NCI-H2171 (cell line): ENCODE measurements at regions not wholly inside any gene's neighbourhood (a gene's known extent, or its start where the extent isn't known, plus 50 kb on each side); places are given as distances from the start of the nearest gene placed in this dataset.
A peak's percentile ranks its signal among the peaks of the same experiment; 100 is the strongest.
"Not testable (repeated sequence)": the region's sequence is repeated elsewhere in the genome, so short reads cannot be mapped to it uniquely, and the experiment has no call there.

ENCODE experiments used
- DNase-seq: peaks from one replicate; lab custom pipeline; 2025; lab: John Stamatoyannopoulos, UW

DNA sequence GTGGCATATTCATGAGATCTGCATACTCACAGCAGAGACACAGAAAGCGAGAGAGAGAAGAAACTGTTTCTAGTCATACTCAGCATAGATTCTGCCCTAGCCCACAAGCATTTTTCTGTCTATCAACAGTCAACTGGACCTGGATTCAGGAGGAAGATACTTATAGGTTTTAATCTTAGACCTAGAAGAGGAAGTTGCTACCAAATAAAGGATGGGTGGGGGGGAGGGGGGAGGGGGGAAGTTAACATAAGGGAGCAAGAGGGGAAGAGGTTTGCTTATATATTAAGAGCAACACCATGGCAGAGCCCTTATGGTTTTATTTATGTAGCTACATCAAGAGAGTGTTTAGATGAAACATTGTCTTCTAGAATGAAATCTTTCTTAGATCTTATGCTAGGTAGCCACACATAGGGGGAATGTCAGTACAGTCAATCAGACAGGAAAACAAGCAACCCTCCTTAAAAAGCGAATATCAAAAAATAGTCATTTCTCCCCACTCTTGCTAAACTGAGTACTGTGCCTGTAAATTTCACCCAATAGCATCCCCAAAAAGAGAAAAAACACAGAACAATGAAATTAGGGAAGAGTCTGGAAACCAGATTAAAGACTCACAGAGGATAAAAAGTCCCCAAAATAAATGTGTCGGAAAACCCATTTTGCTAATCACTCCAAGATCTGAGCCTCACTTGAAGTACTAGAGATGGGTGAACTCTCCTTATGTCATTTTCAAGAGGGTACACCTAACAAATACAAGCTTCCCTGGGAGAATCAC is 192.7 kb upstream of the NR4A3 start:
- DNase-seq: no peak

DNA sequence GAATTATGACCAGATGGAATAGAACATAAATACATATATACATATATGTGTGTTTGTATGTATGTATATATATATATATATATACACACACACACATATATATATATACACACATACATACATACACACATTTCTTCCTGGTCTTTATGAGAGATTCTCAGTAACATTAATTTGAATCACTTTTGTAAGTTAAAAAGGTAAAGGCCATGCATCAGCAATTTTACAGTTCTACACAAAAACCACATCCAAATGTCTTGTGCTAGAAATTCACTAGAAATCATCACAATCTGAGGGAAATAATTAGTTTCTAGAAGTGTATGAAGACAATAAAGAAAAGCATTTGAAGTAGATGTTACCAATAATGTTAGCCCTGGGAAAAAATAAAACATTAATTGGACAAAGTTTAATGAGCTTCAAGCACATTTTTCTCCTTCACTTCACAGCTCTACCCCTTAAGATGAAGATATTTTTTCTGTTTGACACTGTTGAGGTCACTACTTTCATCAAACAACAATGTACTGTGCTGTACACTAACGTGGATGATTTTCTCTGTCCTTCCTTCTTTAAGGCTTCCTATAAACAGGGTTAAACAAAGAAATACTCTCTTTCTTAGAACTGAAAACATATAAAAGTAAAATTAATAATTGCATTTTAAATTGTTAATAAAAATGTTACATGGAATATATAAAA is 189.2 kb upstream of the NR4A3 start:
- no peak for DNase-seq

DNA sequence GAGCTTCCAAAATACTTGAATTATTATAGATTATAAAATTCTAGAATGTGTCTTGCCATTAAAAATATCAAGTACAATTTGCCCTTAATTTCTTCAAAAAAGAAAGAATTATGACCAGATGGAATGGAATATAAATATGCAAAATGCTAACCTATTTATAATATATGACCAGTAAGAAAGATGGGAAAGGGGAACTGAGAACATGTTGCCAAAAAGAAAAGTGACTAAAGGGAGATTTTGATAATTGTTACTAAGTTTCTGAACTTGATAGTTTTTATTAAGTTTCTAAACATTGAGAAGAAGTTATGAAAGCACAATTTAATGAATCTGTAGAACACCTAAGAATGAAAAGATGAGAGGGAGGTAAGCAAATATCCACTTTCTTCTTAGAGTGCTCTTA is 188.4 kb upstream of the NR4A3 start:
- DNase-seq: no peak

DNA sequence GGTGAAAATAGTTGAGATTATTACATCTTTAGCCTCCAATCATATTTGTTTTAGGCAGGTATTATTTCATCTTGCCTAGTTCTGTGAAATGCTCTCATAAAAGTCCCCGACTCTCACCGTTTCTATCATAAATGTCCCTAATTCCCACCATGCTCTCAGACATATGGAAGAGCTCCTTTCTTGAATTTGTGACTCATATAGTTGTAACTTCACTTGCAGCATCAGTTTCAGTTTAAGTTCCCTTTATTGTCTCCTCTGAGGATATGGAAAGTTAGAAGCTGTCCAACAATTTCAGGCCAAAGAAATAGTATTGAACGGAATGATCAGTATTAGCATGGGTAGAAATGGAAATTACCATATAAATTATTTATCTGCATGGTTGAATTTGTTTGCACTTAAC is 187.5 kb upstream of the NR4A3 start:
- DNase-seq: no peak

DNA sequence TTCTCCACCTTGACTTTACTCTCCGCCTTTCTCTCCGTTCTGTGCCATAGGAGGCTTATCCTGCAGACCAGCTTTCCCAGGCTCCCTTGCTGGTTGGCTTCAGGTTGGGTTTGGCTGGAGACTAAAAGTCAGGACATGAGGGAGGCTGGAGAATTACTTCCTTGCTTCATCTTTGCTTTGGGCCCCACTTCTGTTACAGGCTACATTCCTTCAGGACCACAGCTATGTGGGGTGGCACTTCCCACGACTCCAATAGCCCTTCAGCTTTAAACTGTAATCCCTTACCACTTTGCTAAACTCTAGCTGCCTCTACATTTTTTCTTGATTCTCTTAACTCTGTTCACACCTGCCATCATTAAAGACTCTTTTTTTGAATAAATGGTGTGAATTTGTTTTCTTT is 186.7 kb upstream of the NR4A3 start:
- DNase-seq: no peak

DNA sequence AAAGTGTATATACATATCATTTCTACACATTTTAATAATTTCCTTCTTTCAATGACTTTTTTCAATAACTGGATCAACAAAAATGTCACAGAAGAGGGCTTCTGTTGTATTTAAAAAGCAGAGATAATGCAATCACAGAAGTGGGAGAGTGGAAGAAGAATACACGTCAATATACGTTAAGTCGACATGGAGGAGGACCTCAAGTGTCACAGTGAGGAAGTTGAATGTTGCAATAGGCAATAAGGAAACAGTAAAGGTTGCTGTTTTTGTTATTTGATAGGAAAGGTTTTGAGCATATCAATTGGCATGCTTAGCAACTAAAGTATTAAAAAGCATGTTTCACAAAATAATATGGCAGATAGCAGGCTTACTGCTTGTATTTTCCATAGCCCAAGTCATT is 184.0 kb upstream of the NR4A3 start:
- DNase-seq: no peak

DNA sequence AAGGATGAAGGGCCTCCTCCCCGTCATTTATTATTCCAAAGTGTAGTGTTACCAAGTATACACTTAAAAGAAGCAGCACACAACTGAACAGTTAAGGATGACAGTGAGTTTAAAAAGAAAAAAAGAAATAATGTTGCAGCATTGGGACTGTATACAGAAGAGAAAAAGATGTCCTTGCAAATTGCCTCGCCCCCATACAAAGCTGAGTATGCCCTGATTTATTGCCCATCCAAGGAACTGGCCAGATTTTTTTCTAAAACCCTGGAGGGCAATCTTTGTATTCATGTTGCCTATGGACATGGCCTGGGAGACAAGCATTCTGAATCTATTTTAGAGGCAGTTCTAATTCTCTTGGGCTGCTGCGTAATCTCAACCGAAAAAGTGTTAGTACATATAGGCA is 182.7 kb upstream of the NR4A3 start:
- no peak for DNase-seq

DNA sequence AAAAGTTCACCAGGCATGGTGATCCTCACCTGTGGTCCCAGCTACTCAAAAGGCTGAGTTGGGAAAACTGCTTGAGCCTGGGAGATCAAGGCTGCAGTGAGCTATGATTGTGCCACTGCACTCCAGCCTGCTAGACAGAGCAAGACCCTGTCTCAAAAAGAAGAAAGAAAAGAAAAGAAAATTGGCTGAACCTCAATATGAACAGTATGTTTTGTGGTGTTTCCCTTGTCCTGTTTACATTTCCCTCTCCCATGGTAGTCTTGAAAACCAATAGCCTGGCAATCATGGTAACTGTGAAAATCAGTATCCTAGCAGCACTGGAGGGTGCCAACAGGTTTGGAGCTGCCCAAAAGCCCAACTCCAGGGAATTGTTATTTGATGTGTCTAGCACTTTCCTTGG is 174.1 kb upstream of the NR4A3 start:
- no peak for DNase-seq

DNA sequence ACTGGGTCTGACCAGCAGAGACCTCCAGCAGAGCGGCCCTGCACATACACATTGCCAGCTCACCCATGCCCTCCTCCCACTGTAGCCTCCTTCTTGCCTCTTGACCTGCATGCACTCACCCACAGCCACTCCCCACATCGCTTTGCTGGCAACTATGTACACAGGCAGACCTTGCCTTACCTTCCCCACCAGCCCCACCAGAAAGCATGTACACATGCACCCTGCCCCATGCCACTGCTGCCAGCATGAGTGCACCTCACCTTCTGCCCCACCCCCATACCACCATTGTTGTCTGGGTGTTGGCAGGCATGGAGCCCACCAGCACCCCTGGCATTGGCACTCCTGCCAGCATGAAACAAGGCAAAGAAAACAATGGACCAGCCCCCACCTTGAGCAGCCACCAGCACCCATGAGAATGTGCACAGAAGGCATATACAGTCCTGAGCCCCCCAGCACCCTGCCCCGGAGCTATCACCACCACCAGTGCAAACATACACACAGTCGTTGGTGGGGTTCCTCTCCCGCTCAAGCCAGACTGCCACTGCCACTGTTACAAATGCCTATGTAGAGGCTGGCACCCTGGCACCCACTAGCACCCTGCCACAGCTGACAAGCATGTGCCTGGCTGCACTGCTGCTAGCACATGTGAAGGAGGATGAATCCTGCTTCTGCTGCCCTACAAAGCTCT is 171.4 kb upstream of the NR4A3 start:
- no peak for DNase-seq

DNA sequence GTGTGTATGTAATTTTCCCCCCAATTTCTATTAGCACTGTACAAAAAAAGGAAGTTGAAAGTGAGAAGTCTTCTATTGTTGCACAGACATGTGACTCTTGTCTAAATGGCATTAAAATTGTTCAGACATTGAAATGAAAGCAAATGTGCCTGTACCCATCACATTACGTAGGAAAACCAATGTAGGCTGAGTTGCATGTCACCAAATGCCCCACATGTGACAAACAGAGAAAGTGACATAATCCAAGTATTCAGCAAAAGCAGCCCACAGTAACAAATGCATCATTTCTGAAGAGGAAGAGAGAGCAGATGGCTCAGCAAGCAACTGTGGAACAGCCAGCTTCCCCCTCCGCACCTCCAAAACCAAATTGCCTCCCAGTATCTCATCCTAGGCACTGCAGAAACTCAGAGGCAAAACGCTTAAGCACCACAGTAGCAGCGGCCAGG is 161.5 kb upstream of the NR4A3 start:
- DNase-seq: no peak

DNA sequence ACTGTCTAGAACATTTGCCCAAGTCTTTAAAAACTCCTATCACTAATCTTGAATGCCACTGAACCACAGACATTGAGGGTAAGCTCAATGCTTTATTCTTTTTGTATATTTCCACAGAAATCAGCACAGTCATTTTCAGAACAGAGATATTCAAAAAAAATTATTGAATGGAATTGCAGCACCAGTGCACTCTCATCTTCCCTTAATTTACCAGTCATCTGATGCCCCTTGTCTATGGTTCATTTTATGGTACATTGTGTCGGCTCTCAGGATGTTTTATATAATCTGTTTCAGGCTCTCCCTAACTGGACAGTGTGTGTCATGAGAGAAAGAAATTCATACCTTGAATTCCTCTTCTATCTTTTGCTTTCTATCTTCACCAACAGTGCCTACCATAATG is 158.4 kb upstream of the NR4A3 start:
- no peak for DNase-seq

DNA sequence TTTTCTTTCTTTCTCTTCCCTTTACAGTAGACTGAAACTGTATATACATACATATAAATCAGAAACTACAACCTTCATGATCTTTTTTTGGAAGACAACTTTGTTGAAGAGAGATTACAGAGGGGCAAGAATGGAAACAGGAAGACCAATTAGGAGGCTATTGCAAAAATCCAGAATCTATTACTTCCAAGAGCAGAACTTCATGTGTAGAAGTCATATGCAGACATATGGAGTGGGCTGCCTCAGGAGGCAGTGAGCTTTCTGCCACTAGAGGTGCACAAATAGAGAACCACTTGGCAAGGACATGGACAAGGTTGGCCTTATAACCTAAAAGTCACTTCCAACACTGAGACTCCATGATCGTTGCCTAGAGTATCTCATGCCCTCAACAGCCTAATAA is 157.8 kb upstream of the NR4A3 start:
- no peak for DNase-seq

DNA sequence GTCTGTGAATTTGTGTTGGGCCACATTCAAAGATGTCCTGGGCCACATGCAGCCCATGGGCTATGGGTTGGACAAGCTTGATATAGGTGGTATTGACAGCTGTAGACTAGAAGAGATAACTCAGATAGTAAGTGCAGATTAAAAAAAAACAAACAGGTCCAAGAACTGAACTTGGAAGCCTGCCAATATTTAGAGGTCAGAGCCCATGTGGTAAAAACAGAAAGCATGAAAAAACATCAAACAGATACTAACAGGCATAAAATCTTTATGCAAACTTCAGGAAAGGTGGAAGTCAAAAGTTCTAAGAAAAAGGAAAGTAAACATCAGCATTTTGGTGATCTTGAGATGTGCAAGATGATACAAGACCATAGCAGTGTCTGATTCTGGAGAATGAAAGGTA is 155.1 kb upstream of the NR4A3 start:
- no peak for DNase-seq

DNA sequence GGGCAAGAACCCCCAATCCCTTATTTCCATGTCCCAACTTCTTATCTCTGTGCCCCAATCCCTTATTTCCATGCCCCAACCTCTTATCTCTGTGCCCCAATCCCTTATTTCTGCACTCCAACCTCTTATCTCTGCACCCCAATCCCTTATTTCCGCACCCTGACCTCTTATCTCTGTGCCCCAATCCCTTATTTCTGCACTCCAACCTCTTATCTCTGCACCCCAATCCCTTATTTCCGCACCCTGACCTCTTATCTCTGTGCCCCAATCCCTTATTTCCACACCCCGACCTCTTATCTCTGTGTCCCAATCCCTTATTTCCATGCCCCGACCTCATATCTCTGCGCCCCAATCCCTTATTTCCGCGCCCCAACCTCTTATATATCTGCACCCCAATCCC is 150.8 kb upstream of the NR4A3 start:
- not testable (repeated sequence) for DNase-seq

DNA sequence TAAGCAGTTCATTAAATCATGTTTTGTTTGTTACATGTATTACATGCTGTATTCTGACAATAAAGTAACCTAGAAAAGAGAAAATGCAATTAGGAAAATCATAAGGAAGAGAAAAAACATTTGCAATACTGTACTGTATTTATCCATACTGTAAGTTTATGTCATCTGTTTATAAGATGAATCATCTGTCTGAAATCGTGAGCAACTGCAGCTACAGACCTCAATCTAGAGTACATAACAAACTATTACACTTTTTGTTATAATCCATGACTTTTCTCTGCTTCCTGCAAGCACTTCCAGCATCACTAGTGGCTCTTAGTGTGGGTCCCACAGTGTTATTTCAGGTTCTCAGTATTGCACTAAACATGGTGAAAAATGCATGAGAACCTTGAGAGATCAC is 144.4 kb upstream of the NR4A3 start:
- no peak for DNase-seq

DNA sequence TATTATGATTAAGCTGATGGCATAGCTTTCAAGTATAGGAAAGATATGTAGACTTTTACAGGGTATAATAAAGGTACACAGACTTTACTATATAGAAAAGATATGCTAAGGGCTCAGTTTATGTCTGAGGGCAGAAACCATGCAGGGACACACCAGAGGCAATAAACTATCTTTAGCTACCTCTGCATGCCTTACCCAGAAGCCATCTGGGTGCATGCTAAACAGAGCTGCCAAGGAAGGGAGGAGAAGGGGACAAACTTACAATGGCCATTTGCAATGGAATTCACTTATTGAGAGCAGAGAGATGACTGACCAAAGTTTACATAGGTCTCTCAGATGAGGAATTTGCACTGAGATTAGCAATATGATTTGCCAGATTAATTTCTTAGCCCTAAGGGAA is 143.1 kb upstream of the NR4A3 start:
- DNase-seq: no peak

DNA sequence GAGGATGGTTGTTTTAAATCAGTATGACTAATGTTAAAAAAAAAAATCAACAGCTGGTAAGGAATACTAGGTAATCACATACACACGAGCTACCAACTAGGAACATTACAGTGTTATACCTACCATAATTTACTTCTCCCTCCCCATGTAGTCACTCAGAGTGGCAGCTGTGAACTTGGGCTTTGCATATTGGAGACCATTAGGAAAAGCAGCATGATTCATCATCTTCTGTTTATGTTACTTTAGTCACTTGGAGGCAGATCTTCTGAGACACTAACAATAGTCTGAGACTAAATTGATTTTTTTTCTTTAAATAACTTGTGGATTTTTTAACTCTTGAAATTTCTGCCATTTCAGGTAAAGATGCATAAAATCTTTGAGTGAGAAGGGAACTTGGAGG is 141.5 kb upstream of the NR4A3 start:
- no peak for DNase-seq

DNA sequence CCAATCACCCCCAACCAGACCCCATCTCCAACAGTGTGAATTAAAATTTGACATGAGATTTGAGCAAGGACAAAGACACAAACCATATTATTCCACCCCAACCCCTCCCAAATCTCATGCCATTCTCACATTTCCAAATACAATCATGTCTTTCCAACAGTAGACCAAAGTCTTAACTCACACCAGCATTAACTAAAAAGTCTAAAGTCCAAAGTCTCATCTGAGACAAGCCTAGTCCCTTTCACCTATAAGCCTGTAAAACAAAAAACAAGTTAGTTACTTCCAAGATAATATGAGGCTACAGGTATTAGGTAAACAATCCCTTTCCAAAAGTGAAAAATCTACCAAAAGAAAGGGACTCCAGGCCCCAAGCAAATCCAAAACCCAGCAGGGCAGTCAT is 140.6 kb upstream of the NR4A3 start:
- no peak for DNase-seq

DNA sequence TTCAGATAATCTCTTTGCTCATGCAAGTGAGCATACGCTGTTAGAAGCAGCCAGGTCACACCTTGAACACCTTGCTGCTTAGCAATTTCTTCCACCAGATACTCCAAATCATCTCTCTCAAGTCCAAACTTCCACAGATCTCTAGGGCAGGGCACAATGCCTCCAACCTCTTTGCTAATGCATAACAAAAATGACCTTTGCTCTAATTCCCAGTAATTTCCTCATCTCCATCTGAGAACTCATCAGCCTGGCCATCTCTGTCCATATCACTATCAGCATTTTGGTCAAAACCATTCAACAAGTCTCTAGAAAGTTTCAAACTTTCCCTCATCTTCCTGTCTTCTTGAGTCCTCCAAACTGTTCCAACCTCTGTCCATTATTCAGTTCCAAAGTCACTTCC is 139.3 kb upstream of the NR4A3 start:
- DNase-seq: no peak

DNA sequence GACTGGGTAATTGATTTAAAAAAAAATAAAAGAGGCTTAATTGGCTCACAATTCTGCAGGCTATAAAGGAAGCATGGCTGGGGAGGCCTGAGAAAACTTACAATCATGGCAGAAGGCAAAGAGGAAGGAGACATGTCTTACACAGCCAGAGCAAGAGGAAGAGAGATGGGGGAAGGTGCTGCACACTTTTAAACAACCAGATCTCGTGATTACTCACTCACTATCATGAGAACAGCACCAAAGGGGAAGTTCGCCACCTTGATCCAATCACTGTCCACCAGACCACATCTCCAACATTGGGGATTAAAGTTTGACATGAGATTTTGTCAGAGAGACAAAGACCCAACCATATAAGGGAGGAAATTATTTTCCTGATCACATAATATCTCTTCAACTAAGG is 138.8 kb upstream of the NR4A3 start:
- no peak for DNase-seq

DNA sequence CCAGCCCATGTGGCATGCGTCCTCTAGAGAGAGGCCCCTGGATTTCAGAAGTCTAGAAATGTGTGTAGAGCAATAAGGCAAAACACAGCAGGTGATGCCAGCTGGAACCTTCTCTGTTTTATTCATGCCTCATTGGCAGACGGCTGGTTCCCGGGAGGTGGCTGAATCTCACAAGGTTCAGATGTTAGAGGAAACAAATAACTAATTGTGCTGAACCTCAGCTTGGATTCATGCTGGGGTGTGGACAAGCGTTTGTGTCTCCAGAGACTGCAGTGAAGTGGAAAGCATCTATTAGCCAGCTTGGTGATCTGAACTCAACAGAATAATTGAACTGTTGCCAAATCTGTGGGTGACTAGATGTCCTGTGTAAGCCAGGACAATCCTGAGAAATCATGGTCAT is 131.1 kb upstream of the NR4A3 start:
- peak; percentile 85 for DNase-seq

DNA sequence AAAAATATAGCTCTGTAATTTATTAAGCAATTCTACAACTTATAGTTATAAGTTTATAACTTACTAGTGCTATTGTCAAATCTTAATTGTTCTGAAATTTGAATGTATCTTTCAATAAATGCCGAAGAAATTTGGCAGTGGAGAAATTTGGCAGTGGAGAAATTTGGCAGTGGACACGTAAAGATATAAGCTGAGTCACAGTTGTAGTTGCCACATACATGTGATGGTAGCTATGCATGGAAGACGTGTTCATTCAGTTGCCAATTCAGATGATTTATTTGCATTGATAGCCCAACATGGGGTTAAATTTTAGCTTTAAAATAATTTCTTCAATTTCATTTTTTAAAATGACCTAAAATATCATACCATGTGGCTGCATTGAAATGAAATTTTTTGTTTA is 127.8 kb upstream of the NR4A3 start:
- no peak for DNase-seq

DNA sequence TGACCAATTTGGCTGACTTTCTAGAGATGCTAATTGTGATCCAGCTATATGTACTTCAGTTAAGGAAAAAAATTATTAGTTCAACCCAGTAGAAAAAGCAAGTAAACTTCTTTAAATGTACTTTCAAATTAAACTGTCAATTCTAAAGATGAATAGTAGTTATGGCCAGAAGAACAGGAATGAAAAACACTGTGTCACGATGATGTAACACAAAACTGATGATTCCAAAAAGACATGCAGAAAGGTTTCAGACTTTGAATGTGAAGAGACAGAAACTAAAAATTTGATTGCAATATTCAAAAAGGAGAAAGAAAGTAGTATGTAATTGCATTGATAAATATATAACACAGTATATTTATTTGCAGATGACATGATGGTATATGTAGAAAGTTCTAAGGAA is 127.3 kb upstream of the NR4A3 start:
- DNase-seq: no peak
